H1 (cell line): ENCODE measurements at regions not wholly inside any gene's neighbourhood (a gene's known extent, or its start where the extent isn't known, plus 50 kb on each side); places are given as distances from the start of the nearest gene placed in this dataset.

Experiments used
- CTCF ChIP-seq, 3 experiments: IDR thresholded peaks; 1 replicate in 2 of 3; 2 replicates in 1 of 3; pipeline versions ENCODE4 v1.5.1 to v1.6.1; 2011; ENCODE audit warnings: low read length in 3 of 3, mild to moderate bottlenecking in 3 of 3, inconsistent platforms in 2 of 3, low read depth in 1 of 3, moderate library complexity in 1 of 3; ENCODE audit not compliant: insufficient read depth in 1 of 3; ENCODE audit errors: control extremely low read depth in 1 of 3
- EP300 ChIP-seq, 2 experiments: IDR thresholded peaks; 1 replicate in 1 of 2; 2 replicates in 1 of 2; pipeline ENCODE4 v1.6.1; 2011 to 2012; ENCODE audit warnings: low read depth in 2 of 2, low read length in 2 of 2, mild to moderate bottlenecking in 2 of 2, borderline replicate concordance in 1 of 2, inconsistent platforms in 1 of 2, moderate library complexity in 1 of 2
- EZH2 ChIP-seq: fragments of 200-600 bp; sonication (generic); IDR thresholded peaks from 2 replicates; pipeline ENCODE4 v1.7.1; 2012; ENCODE audit warnings: low read depth, mild to moderate bottlenecking, moderate library complexity, low read length, inconsistent platforms; ENCODE audit not compliant: severe bottlenecking
- HDAC2 ChIP-seq, 2 experiments: fragments of 300-600 bp in 1 of 2; sonication (generic) in 1 of 2; IDR thresholded peaks; 2 replicates each; pipeline ENCODE4 v1.6.1; 2011 to 2012; ENCODE audit warnings: low read depth in 2 of 2, low read length in 2 of 2, mild to moderate bottlenecking in 2 of 2, moderate library complexity in 2 of 2, borderline replicate concordance in 1 of 2, inconsistent platforms in 1 of 2
- JUN ChIP-seq: IDR thresholded peaks from 2 replicates; pipeline ENCODE4 v1.6.1; 2011; ENCODE audit warnings: low read depth, mild to moderate bottlenecking, improper control_type of control experiment, low read length
- JUND ChIP-seq: IDR thresholded peaks from 2 replicates; pipeline ENCODE4 v1.6.1; 2011; ENCODE audit warnings: mild to moderate bottlenecking, improper control_type of control experiment, low read length
- NRF1 ChIP-seq: IDR thresholded peaks from 2 replicates; pipeline ENCODE4 v1.6.1; 2011; ENCODE audit warnings: mild to moderate bottlenecking, low read depth, low read length, improper control_type of control experiment
- POLR2A ChIP-seq, 2 experiments: IDR thresholded peaks; 1 replicate in 1 of 2; 2 replicates in 1 of 2; pipeline ENCODE4 v1.6.1; 2011; ENCODE audit warnings: low read depth in 2 of 2, low read length in 2 of 2, mild to moderate bottlenecking in 2 of 2; ENCODE audit errors: control extremely low read depth in 1 of 2
- POLR2AphosphoS5 ChIP-seq: IDR thresholded peaks from 2 replicates; pipeline ENCODE4 v1.6.1; 2011; ENCODE audit warnings: low read depth, low read length
- SP2 ChIP-seq: IDR thresholded peaks from 2 replicates; pipeline ENCODE4 v1.6.1; 2012; ENCODE audit warnings: mild to moderate bottlenecking, low read length, inconsistent platforms
- TEAD4 ChIP-seq: IDR thresholded peaks from 2 replicates; pipeline ENCODE4 v1.6.1; 2012; ENCODE audit warnings: low read depth, low read length, inconsistent platforms, mixed read lengths
- TF ChIP-seq, protein P1 (sequence below): IDR thresholded peaks from 2 replicates; pipeline ENCODE4 v1.6.1; 2012; ENCODE audit warnings: inconsistent platforms

DNA sequence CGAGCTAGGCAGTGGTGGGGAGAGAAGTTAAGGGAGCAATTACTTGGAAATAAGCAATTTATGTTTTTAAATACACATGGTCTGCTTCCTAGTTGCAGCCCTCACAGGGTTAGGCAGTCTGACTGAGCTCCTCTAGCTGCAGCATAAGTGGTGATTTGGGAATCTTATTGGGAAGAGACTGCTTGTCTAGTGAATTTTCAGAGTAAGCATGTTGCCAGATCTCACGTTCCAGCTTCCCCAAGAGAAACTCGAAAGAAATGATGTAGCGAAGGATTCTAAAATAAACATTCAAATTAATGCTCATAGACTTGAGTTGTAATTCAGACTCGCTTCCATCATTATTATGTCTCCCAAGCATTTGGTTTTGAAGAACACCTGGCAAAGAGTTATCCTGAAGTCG, 440.2 kb downstream of the ATP23 start:
- TF ChIP-seq EZH2 (no peak), HDAC2 (IDR thresholded peaks at IDR 0.05; ENCODE audit: borderline replicate concordance in 1 of 2, low read depth in 2 of 2, low read length in 2 of 2) (no peak), CTCF (IDR thresholded peaks at IDR 0.05; ENCODE audit: control extremely low read depth in 1 of 3, insufficient read depth in 1 of 3, low read depth in 1 of 3, low read length in 3 of 3) (no peak), TEAD4 (no peak), NRF1 (no peak), JUND (no peak), POLR2A (IDR thresholded peaks at IDR 0.05; ENCODE audit: control extremely low read depth in 1 of 2, low read depth in 2 of 2, low read length in 2 of 2) (no peak), EP300 (IDR thresholded peaks at IDR 0.05; ENCODE audit: borderline replicate concordance in 1 of 2, low read depth in 2 of 2, low read length in 2 of 2) (no peak), SP2 (no peak), JUN (no peak), POLR2AphosphoS5 (no peak)
- TF ChIP-seq, protein P1, sequence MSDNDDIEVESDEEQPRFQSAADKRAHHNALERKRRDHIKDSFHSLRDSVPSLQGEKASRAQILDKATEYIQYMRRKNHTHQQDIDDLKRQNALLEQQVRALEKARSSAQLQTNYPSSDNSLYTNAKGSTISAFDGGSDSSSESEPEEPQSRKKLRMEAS, result no peak
